Fibroblast of gingiva (primary cell): ENCODE measurements at regions not wholly inside any gene's neighbourhood (a gene's known extent, or its start where the extent isn't known, plus 50 kb on each side); places are given as distances from the start of the nearest gene placed in this dataset.
"Not testable (repeated sequence)": the region's sequence is repeated elsewhere in the genome, so short reads cannot be mapped to it uniquely, and the experiment has no call there.

ENCODE experiments used
- DNase-seq: peaks from one replicate; pipeline ENCODE4 v3.0.0-alpha.2; 2011; ENCODE audit warnings: low read depth

DNA sequence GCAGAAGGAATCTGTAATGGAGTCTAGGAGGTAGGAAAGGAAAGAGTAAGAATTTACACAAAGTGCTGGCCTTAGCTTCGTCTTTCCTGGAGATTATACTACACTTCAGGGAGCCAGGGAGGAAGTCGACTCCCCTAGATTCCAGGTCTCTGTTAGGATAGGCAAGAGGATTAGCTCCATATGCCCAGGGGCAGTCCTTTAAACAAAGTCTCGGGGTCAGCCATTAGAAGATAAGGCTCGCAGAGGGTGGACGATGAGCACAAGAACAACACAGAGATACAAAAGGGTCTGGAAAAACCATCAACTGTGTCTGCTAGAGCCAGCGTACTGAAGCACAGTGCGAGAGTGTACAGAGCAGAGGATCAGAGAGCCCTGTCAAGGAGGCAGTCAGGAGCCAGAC lies 344.7 kb upstream of the TNC start:
- DNase-seq = no peak

DNA sequence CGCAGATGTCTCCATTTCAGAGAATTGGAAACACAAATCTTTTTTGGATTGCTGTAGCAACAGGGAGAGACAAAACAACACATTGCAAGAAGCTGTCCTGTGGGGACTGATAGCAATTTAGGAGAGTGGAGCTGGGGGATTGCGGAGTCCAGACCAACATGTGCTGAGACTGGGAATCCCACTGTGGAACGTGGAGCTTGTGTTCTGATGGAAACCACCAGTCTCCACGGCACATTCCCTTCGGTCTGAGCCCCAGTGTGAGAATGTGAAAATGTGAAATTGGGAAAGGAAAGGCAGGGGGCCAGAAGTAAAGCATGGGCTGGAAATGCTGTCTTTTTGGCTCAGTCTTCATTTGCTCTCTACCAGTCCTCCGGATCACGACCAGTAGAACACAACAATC lies 348.8 kb upstream of the TNC start:
- peak; percentile 11 for DNase-seq

DNA sequence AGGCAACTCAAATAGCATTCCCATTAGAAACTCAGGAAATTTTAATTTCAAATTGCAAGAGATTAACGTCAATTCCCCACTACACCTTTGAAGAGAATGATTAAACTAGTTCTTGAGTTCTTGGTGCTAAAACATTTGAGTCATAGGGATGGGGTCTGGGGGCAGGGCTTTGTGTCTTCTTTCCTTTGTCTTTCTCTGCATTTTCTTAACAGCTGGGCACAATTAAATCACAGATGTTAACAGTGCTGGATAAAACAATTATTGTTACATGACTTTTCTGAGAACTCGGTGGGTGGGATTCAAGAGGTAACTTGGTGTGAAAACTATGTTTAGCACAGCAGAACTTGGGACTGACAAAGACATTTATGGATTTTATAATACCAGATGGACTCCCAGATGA lies 351.9 kb upstream of the TNC start:
- no peak for DNase-seq

DNA sequence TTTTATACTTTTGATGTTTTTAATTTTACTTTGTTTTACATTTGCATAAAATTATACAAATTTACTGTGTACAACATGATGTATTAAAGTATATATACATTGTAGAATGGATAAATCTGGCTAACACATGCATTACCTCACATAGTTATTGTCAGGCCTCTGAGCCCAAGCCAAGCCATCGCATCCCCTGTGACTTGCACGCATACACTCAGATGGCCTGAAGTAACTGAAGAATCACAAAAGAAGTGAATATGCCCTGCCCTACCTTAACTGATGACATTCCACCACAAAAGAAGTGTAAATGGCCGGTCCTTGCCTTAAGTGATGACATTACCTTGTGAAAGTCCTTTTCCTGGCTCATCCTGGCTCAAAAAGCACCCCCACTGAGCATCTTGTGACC lies 355.1 kb upstream of the TNC start:
- DNase-seq = not testable (repeated sequence)

DNA sequence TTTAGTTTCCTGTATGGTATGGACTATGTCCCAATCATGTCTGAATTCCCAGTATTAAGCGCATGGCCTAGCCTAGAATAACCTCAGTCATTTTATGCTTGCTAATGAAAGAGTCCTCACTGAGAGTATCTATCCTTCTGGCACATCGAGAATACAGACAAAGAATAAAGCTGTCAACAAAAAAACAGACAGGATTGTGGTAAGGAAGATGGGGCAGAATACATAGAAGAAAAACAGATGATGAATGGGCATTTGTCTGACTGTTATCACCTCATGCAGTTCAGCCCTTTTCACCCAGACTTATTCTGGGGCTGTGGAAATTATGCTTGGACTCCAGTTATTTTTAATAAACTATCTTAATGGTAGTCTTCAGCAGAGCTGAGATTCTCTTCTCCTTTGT lies 363.8 kb upstream of the TNC start:
- DNase-seq = no peak

DNA sequence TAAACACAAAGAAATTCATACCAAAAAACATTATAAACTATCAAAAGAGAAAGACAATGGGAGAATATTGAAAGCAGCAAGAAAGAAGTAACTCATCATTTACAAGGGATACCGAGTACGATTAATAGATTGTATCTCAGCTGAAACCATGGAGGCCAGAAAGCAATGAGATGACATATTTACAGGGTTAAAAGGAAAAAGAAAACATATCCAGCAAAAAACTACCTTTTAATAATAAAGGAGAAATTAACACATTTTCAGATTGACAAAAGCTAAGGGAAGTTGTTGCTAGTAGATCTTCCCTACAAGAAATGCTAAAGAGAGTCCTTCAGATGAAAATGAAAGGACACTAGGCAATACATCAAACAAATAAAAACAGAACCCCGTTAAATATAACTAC lies 364.8 kb upstream of the TNC start:
- DNase-seq = no peak

- no peak for DNase-seq
Measured at GRCh38 chr9:115492869-115493268, 374.9 kb upstream of the TNC start.

- DNase-seq = peak; percentile 19
Measured at GRCh38 chr9:115494393-115494792, 376.4 kb upstream of the TNC start.

DNA sequence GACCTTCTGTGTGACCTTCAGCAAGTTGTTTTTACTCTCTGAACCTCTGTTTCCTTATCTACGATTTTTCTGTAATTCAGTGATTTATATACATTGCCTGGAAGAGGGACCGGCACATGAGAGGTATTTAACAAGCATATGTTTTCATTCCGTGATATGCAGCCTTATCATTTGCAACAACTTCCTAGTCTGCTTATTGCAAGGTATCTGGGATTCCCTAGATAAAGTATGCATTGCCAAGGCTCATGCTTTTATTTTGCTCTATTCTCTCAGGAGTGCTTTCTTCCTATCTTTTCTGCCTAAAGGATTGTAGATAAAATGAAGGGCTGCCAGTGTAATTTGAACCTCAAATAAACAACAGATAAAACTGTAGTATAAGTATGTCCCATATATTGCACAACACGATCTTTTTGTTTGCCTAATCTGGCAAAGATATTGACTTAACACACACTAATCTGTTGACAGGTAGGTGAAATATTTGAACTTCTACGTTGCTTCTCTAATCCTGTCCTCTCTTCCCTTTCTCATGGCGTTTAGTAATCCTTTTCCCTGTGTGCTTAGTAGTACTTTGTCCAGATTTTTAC lies 377.2 kb upstream of the TNC start:
- DNase-seq = no peak

DNA sequence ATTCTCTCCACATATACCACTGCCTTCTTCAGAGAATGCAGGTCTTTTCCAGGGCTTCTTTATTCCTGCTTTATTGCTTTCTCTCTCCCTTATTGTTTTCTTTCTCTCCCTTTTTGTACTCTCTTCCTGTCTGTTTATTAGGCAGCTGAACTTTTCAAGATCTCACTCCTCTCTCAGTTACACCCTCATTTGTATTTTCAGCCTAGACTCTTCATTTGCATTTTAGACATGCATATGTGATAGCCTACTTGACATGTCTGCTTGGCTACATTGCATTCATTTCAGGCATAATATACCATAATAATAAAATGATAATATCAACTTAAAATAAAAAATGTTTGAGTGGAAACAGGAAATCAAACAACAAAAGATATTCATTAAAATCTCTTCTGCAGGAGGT lies 377.9 kb upstream of the TNC start:
- DNase-seq = no peak

- DNase-seq = no peak
Measured at GRCh38 chr9:115498303-115498702, 380.3 kb upstream of the TNC start.

DNA sequence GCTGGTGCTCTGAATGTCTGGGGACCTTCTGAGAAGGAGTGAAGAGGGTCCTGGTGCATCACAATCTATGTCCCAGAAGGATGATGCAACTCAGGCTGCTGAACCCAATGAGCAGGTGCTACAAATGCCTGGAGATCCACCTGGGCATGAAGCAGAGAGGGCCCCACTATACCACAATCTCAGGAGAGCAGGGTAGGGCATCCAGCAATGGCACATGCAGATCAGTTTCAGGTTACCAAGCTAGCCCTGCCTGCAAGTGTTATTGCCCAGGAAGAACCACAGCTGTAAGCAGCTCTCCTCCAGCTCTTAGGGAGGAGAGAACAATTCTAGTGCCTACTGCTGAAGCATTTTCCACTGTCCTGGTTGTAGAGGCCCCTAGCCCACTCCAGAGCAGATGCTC lies 389.2 kb upstream of the TNC start:
- no peak for DNase-seq

- no peak for DNase-seq
Measured at GRCh38 chr9:115513148-115513547, 395.2 kb upstream of the TNC start.

- no peak for DNase-seq
Measured at GRCh38 chr9:115514454-115514853, 396.5 kb upstream of the TNC start.

GRCh38 chr9:115517335-115518075 lies 399.5 kb upstream of the TNC start:
- no peak for DNase-seq

- no peak for DNase-seq
Measured at GRCh38 chr9:115520646-115521045, 402.7 kb upstream of the TNC start.

- DNase-seq = no peak
Measured at GRCh38 chr9:115522912-115523311, 405.0 kb upstream of the TNC start.

DNA sequence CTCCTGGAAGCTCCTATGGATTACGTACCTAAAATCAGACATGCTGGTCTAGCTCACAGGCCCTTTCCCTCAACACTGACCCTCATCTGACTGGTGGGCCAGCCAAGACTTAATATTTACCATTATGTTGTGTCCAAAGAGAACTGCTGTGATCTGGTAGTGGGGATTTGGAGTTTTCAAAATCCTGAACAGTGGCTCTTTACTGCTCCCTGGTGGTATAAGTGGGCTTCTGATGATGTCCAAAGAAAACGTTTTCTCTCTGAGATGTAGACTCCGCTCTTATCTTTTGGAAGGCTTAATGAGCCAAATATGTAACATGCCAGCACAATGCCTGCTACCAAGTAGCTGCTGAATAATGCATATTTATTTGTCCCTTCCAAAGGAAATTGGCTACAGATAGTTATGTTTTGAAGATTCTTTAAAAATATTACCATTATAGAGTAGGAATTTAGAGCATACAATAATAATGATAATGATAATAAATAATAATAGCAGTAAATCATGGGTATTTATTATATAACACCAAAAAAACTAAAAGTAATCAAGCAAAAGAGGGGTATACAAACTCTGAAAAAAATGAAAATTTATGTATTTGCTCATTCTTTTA lies 406.6 kb upstream of the TNC start:
- peak; percentile 49 for DNase-seq

DNA sequence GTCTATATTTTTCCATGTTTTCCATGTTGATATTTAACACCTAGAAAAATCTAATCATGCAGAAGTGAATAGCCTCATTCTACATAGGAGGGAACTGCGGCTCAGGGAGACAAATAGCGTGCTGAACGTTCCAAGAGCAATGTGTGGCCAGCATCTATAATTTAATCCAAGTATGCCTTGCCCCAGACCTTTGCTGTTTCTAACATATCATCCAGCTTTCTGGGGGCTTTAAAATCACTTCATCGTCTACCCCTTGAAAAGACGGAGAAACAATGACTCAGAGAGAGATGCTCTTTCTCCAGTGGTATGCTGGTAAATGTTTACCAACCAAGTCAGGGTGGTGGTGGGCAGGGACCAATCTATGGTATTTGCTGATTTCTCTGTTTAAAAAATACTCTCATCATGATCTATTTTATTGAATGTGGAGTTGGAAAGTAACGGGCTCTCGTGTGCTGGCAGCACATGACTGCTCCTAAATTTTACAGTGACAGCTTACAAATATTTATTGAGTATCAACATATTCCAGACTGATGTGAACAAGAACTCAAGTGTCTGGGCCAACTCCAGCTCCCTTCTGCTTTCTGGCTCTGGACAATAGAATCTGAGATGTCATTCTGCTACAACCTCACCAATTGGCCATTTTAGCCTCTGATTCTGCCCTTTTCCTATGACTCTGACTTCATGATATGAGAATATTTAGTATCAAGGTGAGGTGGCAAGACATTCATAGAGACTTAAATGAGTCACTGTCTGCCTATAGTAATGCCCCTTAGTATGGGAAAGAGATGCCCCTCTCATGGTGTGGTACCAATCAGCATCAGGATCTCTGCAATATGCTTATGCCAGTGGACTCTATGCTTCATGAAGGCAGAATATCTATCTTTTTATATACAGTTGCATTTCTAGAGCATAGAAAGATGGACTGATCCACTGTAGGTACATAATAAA lies 407.4 kb upstream of the TNC start:
- DNase-seq = no peak

DNA sequence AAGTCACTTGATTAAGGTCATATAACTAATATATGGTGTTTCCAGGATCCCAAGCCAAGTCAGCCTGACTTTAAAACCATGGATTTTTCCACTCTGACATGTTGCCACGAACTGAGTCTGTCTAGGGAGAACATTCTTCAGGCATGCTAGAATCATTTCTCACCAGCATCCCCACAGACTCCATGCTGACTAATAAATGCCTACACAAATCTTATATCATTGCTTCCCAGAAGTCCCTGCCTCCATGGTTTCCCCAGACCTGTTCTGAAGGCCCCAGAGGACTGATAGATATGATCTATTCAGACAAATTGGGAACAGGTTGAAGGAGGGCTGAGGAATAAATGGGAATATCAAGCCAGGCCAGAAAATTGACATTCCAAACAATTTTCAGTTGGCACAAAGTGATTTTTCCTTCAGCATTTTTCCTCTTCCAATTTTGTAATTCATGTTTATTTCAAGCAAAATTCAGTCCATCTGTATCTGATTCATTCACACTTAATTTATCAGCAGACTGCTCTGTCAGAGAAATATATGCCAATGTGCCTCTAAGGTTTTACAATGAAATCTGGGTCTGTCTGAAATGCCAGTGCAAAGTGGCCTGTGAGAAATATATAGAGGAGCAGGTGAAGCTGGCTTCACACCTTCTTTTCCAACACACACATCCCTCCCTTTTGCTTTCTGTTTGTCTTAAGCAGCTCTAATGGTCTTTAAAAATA lies 413.6 kb upstream of the TNC start:
- peak; percentile 75 for DNase-seq

- no peak for DNase-seq
Measured at GRCh38 chr9:115533511-115533910, 415.6 kb upstream of the TNC start.

- DNase-seq = no peak
Measured at GRCh38 chr9:115540091-115540490, 422.1 kb upstream of the TNC start.
